GM20000 (cell line): ENCODE measurements at regions not wholly inside any gene's neighbourhood (a gene's known extent, or its start where the extent isn't known, plus 50 kb on each side); places are given as distances from the start of the nearest gene placed in this dataset.

Source experiments
- DNase-seq: peaks from one replicate; pipeline ENCODE4 v3.0.0; 2012; ENCODE audit warnings: low spot score
- TF ChIP-seq, protein P1 (sequence below): IDR thresholded peaks from 2 replicates; pipeline ENCODE4 v1.5.1; 2012; ENCODE audit warnings: mild to moderate bottlenecking, control low read depth; ENCODE audit errors: extremely low read depth, missing control alignments

DNA sequence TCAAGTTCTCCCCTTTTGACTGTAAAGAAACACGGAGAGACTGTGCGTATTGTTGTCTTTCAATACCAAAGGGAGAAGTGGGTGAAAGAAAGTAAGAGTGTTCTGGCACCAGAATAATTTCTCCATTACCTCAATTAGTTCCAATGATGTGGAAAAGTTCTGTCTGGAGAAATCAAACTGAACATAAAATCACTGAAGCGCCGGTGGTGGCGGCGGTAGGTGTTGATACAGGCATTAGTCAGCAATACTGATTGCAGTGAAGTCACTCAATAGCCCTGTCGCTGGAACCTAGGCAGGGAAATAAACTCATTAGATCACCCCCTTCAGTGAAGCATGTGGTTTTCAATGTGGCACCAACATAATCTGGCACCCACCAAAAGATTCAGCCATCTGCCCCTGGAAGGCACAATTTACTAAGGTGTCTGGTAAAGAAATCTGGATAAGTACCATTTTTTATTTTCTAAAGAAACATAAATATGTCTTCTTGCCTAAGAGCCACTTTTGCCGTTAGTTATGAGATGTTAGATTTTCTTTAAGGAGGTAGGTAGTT lies 274.2 kb upstream of the SOX9 start:
- TF ChIP-seq, protein P1, sequence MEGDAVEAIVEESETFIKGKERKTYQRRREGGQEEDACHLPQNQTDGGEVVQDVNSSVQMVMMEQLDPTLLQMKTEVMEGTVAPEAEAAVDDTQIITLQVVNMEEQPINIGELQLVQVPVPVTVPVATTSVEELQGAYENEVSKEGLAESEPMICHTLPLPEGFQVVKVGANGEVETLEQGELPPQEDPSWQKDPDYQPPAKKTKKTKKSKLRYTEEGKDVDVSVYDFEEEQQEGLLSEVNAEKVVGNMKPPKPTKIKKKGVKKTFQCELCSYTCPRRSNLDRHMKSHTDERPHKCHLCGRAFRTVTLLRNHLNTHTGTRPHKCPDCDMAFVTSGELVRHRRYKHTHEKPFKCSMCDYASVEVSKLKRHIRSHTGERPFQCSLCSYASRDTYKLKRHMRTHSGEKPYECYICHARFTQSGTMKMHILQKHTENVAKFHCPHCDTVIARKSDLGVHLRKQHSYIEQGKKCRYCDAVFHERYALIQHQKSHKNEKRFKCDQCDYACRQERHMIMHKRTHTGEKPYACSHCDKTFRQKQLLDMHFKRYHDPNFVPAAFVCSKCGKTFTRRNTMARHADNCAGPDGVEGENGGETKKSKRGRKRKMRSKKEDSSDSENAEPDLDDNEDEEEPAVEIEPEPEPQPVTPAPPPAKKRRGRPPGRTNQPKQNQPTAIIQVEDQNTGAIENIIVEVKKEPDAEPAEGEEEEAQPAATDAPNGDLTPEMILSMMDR: no peak
- DNase-seq: no peak

DNA sequence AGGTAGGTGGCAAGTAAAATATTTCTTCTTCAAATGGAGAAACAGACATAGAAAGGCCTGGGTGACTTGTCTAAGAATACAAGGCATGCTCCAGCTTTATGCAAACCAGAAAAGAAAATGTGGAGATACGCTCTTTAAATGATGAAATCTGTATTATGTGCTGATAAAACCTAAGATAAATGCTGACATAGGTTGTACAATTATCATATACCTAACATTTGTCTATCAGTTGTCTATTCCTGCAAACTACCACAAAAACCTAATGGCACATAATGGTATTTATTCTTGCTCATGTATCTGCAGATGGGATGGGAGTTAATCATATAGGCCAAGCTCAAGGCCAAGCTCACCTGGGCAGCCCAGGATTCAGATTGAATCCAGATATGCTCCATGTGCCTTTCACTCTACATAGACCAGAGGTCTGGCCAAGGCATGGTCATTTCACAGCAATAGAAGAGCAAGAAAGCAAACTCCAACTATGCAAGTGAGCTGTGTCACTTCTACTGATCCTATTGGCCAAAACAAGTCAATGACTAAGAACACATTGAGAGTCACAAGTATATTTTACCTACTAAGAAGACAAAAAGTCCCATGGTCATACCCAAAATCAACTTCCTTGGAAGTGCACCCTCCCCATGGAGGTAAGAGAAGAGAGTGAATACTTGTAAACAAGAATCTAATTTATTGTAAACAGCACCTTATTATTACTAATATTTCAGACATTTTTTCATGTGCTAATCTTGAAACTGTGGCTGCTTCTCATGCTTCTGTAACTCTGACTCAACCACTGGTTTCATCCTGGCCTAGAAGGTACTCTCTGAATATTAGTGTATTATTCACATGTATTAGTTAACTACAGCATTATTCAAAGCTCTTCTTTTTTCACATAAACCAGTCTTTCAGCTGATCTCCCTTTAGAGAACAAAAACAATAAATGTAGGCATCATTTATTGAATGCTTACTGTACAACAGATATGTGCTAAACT lies 270.7 kb upstream of the SOX9 start:
- TF ChIP-seq, protein P1: no peak
- peak; percentile 11 for DNase-seq

DNA sequence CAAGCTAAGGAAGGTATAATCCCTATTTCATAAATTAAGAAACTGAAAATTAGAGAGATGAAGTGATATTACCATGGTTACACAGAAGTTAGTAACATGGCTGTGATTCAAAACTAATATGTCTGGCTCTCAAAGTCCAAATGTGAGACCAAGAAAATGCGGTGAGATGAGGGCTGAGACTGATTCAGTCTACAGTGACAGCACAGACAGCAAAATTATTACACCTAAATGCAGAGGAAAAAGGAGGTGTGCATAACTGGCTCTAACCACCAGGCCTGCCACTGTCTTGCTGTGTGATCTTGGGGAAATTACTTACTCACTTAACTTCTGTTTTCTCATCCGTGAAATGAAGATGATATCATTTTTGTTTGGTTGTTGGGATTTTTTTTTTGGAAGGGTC lies 270.0 kb upstream of the SOX9 start:
- no peak for DNase-seq
- TF ChIP-seq, protein P1: no peak

DNA sequence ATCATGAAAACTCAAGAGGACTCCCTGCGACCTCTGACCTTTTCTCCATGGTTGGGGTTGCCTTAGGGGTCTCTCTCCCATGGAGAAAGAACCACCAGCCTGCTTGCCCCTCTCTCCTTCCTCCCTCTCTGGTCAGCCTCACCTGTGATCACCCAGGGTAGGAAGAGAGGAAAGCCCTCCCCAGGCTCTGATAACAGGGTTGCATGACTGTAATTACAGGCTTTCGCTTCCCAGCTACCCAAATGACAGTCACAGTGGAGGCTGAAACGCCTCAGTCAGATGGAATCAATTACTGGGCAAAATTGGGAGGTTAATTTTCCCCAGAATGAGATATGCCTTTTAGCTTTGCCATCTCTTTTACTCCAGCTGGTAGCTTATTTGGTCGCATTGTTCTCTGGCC lies 265.8 kb upstream of the SOX9 start:
- DNase-seq: no peak
- TF ChIP-seq, protein P1: no peak

DNA sequence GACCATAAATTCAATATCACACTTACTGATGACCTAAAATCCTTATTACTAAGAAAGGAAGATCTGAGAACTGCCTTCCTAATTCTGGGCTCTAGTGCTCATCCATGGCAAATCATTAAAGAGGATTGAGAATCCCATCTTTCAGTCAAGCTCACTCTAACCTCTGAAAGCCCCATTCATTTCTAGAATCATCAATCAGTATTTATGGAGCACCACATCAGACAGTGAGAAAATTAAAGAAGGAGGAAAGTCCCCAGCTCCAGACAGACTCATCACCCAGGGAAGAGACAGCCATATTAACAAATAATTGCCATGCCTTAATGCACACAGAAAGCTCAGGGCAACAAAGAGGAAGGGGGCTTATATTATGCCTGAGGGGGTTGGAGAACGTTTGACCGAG lies 256.1 kb upstream of the SOX9 start:
- DNase-seq: no peak
- TF ChIP-seq, protein P1: no peak

DNA sequence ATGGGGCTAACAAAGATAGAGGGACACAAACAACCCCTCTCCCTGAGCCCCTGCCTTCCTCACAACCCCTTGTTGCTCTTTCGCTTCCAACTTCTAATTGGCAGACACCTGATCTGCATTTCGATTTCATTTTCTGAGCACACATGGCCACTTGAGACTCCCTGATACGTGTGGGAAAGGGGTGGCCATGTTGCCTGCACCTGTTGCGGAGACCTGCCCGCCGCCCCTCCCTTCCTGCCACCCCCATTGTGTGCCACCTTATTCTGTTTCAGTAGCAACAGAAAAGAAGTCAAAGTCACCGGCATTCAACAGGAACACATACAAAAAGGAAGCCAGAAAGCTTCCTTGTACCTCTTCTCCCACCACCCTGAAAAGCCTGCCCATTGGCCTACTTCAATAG lies 254.7 kb upstream of the SOX9 start:
- no peak for DNase-seq
- TF ChIP-seq, protein P1: no peak

DNA sequence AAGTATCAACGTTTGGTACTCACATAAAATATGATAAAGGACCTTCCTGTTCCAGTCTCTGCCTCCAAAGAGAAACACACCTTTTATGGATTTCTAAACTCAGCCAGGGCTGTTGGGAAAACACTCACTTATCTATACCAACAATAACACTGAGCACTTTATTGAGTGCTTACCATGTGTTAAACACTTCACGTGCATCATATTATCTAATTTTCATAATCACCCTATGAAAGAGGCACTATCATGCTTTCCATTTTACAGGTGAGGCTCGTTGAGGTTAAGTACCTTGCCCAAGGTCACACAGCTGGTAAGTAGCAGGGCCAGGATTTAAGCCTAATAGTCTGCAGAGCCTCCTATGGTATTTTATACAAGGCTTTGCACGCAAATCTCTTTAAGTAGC lies 251.5 kb upstream of the SOX9 start:
- TF ChIP-seq, protein P1: no peak
- DNase-seq: no peak
